SHP77 treated with DMSO at 0.1 percent for 48 hours (cell line): ENCODE measurements at regions not wholly inside any gene's neighbourhood (a gene's known extent, or its start where the extent isn't known, plus 50 kb on each side); places are given as distances from the start of the nearest gene placed in this dataset.

Experiments used
- DNase-seq: peaks from one replicate; lab custom pipeline; 2025; lab: John Stamatoyannopoulos, UW

- DNase-seq = no peak
Measured at GRCh38 chr6:40312213-40313015, 274.8 kb downstream of the LRFN2 start.

GRCh38 chr6:40308533-40309306 is 278.4 kb downstream of the LRFN2 start:
- DNase-seq = peak; percentile 28

- no peak for DNase-seq
Measured at GRCh38 chr6:40307712-40308111, 279.5 kb downstream of the LRFN2 start.

- DNase-seq = no peak
Measured at GRCh38 chr6:40302856-40303454, 284.2 kb downstream of the LRFN2 start.

- no peak for DNase-seq
Measured at GRCh38 chr6:40299681-40300080, 287.5 kb downstream of the LRFN2 start.

- no peak for DNase-seq
Measured at GRCh38 chr6:40298207-40298606, 289.0 kb downstream of the LRFN2 start.

- DNase-seq = no peak
Measured at GRCh38 chr6:40295251-40295950, 291.8 kb downstream of the LRFN2 start.

- DNase-seq = no peak
Measured at GRCh38 chr6:40293460-40294185, 293.5 kb downstream of the LRFN2 start.

GRCh38 chr6:40293060-40293459 is 294.1 kb downstream of the LRFN2 start:
- no peak for DNase-seq

- no peak for DNase-seq
Measured at GRCh38 chr6:40290816-40291215, 296.3 kb downstream of the LRFN2 start.

- no peak for DNase-seq
Measured at GRCh38 chr6:40288919-40289318, 298.2 kb downstream of the LRFN2 start.

GRCh38 chr6:40287296-40287850 is 299.8 kb downstream of the LRFN2 start:
- no peak for DNase-seq

GRCh38 chr6:40286721-40287120 is 300.4 kb downstream of the LRFN2 start:
- DNase-seq = no peak

- no peak for DNase-seq
Measured at GRCh38 chr6:40285996-40286395, 301.2 kb downstream of the LRFN2 start.

GRCh38 chr6:40285535-40285934 is 301.6 kb downstream of the LRFN2 start:
- DNase-seq = no peak

GRCh38 chr6:40282986-40283385 is 304.2 kb downstream of the LRFN2 start:
- no peak for DNase-seq

GRCh38 chr6:40281402-40281801 is 305.8 kb downstream of the LRFN2 start:
- no peak for DNase-seq

GRCh38 chr6:40280231-40280630 is 306.9 kb downstream of the LRFN2 start:
- DNase-seq = no peak

GRCh38 chr6:40276141-40276540 is 311.0 kb downstream of the LRFN2 start:
- no peak for DNase-seq

GRCh38 chr6:40274058-40274457 is 313.1 kb downstream of the LRFN2 start:
- DNase-seq = no peak

- no peak for DNase-seq
Measured at GRCh38 chr6:40268614-40269013, 318.6 kb downstream of the LRFN2 start.
